Epidermal melanocyte (primary cell): ENCODE measurements at regions not wholly inside any gene's neighbourhood (a gene's known extent, or its start where the extent isn't known, plus 50 kb on each side); places are given as distances from the start of the nearest gene placed in this dataset.

Experiments used
- DNase-seq: peaks from one replicate; pipeline ENCODE4 v3.0.0; 2011; ENCODE audit warnings: low spot score; ENCODE audit not compliant: insufficient read length

- DNase-seq = no peak
Observed at GRCh38 chr9:93900971-93901861, 53.9 kb downstream of the BARX1 start.

- no peak for DNase-seq
Observed at GRCh38 chr9:93900436-93900819, 54.7 kb downstream of the BARX1 start.

DNA sequence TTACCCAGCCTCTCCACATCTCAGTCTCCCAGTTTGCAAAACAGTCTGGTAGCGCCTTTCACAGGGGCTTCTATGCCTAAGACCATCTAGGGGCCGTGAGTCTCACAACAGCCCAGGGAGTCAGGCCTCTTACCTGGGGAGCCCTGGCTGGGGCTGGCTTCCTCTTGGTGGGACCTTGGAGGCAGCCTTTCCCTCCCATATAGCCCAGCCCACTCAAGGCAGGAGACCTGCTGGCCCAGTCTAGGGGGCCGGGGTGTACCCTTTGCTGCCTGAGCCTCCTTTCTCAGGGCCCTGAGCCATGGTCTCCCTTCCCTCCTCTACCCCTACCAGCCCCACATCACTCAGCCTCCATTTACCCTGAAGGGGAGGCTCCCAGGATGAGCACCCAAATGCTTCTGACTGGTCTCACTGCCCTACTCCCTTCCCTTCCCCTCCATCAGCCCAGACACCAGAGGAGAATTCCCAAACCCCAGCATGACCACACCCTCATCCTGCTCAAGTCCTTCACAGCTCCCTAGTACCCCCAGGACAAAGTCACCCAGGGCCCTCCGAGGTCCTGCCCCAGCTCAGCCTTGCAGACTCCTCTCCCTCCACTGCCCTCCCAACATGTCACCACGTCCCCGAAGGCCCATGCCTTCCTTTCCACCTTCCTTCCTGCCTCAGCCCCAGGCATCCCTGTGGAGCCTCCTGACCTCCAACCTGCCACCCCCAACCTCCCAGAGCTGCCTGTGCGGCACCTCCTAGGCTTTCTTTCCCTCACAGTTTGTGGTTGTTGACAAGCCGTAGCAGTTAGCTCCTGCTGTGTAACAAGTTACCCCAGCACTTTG, 55.3 kb downstream of the BARX1 start:
- no peak for DNase-seq

- DNase-seq = peak; percentile 6
Observed at GRCh38 chr9:93898502-93899426, 56.4 kb downstream of the BARX1 start.

GRCh38 chr9:93898026-93898425, 57.1 kb downstream of the BARX1 start:
- peak; percentile 14 for DNase-seq

DNA sequence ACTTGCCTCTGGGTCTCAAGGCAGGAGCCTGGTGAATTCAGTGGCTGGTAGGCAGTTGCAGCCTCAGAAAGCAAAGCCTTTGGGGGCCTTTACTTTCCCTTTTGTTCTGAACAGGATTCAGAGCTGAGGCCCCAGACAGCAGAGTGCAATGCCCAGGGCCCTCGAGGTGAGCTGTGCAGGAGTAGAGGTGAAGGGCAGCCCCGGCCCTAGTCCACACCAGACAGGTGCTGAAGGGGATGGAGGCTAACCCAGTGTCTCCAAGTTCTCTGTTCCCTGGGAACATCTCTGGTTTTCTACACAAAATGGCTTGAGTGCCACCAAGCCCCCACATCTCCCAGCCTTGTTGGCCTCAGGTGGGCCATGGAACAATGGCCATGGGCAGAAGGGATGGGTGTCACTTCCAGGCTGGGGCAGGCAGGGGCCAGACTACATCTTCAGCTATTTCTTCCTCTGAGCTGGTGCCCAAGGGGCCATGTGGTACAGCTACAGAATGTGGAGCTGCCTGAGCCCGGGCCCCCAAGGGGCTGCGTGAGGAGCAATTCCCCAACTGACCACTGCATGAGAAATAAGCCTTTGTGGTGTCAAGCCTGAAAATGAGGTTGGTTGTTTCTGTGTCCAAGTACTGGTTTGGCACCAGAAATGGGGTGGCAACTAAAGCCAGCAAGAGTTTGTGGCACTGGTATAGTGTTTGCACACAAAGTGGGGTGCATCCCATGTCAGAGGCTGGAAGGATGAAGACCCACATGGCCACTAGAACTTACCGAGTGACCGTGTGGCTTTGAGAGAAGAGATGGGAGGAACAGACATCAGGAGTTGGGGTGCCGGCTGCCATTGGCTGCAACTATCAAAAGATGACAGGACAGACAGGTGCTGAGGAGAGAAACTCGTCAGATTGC, 57.8 kb downstream of the BARX1 start:
- peak; percentile 11 for DNase-seq

- DNase-seq = peak; percentile 8
Observed at GRCh38 chr9:93896496-93897033, 58.6 kb downstream of the BARX1 start.

DNA sequence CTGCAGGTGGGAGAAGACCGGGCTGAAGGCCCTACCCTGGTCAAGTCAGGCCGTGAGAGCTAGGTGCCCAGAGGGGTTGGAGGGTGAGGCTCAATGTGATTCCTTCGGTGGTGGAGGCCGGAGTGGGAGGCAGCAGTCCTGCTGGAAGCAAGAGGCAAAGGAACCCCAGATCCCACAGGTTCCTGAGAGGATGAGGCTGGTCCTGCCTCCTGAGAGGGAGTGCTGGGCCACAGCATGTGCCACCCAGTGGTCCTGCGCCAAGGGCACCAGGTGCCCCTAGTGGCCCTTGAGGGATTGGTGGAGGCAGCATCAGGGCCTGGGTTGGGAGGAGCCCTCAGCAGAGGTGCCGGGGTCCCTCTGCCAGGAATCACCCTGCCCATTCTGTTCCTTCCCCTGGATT, 59.1 kb downstream of the BARX1 start:
- peak; percentile 10 for DNase-seq

GRCh38 chr9:93895535-93895934, 59.6 kb downstream of the BARX1 start:
- DNase-seq = peak; percentile 4

DNA sequence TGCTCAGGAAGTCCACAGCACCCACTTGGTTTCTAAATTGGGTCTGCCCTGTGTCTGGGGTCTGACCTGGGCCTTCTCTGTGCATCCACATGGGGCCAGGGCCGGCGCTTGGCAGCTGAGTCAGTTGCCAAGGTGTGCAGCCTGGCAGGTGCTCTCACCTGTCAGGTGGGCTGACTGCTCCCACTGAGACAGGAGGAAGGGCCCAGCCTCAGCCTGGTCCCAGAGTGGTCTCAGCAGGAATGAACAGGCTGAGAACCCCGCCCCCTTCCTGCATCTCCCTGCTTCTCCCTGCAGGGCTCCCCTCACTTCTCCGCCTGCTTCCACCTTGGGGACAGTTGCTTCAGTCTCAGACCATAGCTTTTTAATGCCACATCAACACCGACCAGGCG, 60.5 kb downstream of the BARX1 start:
- DNase-seq = peak; percentile 2

DNA sequence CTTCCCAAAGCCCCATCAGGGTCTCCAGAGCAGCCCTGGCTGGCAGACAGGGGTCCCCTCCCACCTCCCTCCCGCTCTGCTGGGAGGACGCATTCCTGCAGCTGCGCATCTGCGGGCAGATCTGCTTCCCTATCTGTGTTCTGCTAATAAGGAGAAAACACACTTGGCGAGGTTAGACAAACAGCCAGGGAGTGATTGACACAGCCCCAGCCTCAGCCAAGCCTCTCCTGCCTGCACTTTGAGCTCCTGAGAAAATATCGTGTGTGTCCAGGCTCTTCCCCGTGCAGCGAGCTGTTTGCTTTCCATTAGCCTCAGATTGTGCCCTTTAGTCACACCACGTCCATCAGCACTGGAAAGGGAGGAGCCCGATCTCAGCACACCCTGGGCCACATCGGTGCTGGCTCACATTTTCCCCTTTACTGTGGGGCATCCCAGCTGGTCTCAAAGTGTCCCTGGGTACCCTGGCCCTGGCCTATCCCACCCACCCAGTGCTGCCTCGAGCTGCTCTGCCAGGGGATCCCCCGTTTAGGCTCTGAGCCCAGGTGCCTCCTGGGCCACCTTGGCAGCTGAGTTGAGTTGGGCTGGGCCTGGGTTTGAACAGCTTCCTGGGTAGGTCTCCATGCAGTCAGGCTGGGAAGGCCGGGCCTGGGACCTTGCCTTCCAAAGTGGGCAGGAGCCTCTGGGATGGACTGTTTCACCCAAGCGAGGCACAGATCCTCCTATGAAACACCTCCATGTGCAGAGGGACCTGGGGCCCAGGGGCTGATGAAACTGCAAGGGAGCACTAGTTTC, 61.1 kb downstream of the BARX1 start:
- peak; percentile 3 for DNase-seq

DNA sequence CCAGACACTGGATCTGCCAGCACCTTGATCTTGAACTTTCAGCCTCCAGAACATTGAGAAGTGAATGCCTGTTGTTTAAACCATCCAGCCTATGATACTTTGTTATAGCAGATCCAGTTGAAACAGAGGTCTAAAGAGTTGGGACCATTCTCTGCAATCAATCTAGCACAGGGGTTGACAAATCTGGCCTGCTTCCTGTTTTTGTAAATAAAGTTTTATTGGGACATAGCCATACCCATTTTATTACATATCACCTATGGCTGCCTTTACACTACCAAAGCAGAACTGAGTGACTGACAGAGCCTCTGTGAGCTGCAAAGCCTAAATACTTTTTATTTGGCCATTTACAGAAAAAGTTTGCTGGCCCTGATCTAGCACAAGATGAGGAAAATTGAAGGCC, 62.0 kb downstream of the BARX1 start:
- no peak for DNase-seq

GRCh38 chr9:93892748-93893147, 62.4 kb downstream of the BARX1 start:
- no peak for DNase-seq

GRCh38 chr9:93891549-93892310, 63.4 kb downstream of the BARX1 start:
- no peak for DNase-seq

GRCh38 chr9:93891050-93891449, 64.1 kb downstream of the BARX1 start:
- DNase-seq = no peak

GRCh38 chr9:93890436-93890935, 64.7 kb downstream of the BARX1 start:
- DNase-seq = no peak

GRCh38 chr9:93886911-93887310, 68.2 kb downstream of the BARX1 start:
- no peak for DNase-seq

GRCh38 chr9:93884808-93885207, 70.3 kb downstream of the BARX1 start:
- no peak for DNase-seq
